ENCODE measurements at regions not wholly inside any gene's neighbourhood (a gene's known extent, or its start where the extent isn't known, plus 50 kb on each side); places are given as distances from the start of the nearest gene placed in this dataset.

- no peak overlapping the region for H2AFZ ChIP-seq (ENCODE audit: control insufficient read depth, low read length)
- no peak for DNase-seq (ENCODE audit: low read depth, low spot score)
- no peaks in the 10 kb centered on the region for H4K20me1 ChIP-seq (ENCODE audit: control insufficient read depth, extremely low read depth, insufficient read depth, low read length)
- H3K9ac ChIP-seq (ENCODE audit: control insufficient read depth, extremely low read depth, insufficient read depth, low read length): no peak overlapping the region
- H3K27me3 ChIP-seq (ENCODE audit: control insufficient read depth, extremely low read depth, insufficient read depth, low read length): no peaks in the 10 kb centered on the region
- FAIRE-seq: peak; percentile 69
- peak overlapping the region; percentile 50 for H3K27ac ChIP-seq (ENCODE audit: control insufficient read depth, insufficient read depth, low read length)
- dilution Hi-C loops (cut with MboI; ENCODE audit: extremely low pct_ligation_motif_present, low sequenced_read_pairs): no loop called here
- H3K4me1 ChIP-seq (ENCODE audit: control insufficient read depth, extremely low read depth, insufficient read depth, low read length): peaks cover 36% of the 10 kb centered on the region
- no peak for TF ChIP-seq EZH2 (IDR thresholded peaks at IDR 0.05; ENCODE audit: low read length)
- no peak for TF ChIP-seq CTCF (optimal IDR thresholded peaks at IDR 0.05 in 1 of 3, IDR thresholded peaks at IDR 0.05 in 1 of 3, conservative IDR thresholded peaks at IDR 0.05 in 1 of 3; ENCODE audit: extremely low read depth in 1 of 3, insufficient read depth in 2 of 3, low read length in 3 of 3)
- H3K4me3 ChIP-seq (ENCODE audit: control insufficient read depth in 2 of 3, extremely low read depth in 1 of 3, insufficient read depth in 2 of 3, low read depth in 1 of 3, low read length in 3 of 3): no peak overlapping the region
- no peaks in the 10 kb centered on the region for H3K36me3 ChIP-seq (ENCODE audit: control insufficient read depth in 2 of 2, extremely low read depth in 1 of 2, insufficient read depth in 2 of 2, low read length in 2 of 2)
- no peaks in the 10 kb centered on the region for H3K9me3 ChIP-seq (ENCODE audit: control insufficient read depth, low read depth, low read length)
- H3K9me1 ChIP-seq (ENCODE audit: control insufficient read depth, extremely low read depth, insufficient read depth, low read length): no peaks in the 10 kb centered on the region
- H3K79me2 ChIP-seq (ENCODE audit: control insufficient read depth, insufficient read depth, low read length): no peaks in the 10 kb centered on the region
- H3K4me2 ChIP-seq (ENCODE audit: control insufficient read depth, extremely low read depth, insufficient read depth, low read depth, low read length): no peak overlapping the region
Measured at GRCh38 chr9:116094846-116095245, 58.7 kb upstream of the PAPPA start.

GRCh38 chr9:116095403-116095802, 58.2 kb upstream of the PAPPA start:
- Histone ChIP-seq H2AFZ (ENCODE audit: control insufficient read depth, low read length) (no peak overlapping the region), H3K79me2 (ENCODE audit: control insufficient read depth, insufficient read depth, low read length) (no peaks in the 10 kb centered on the region), H3K9ac (ENCODE audit: control insufficient read depth, extremely low read depth, insufficient read depth, low read length) (no peak overlapping the region), H3K27ac (ENCODE audit: control insufficient read depth, insufficient read depth, low read length) (peak overlapping the region; percentile 50), H3K4me2 (ENCODE audit: control insufficient read depth, extremely low read depth, insufficient read depth, low read depth, low read length) (no peak overlapping the region), H4K20me1 (ENCODE audit: control insufficient read depth, extremely low read depth, insufficient read depth, low read length) (no peaks in the 10 kb centered on the region), H3K36me3 (ENCODE audit: control insufficient read depth in 2 of 2, extremely low read depth in 1 of 2, insufficient read depth in 2 of 2, low read length in 2 of 2) (no peaks in the 10 kb centered on the region), H3K4me1 (ENCODE audit: control insufficient read depth, extremely low read depth, insufficient read depth, low read length) (peaks cover 42% of the 10 kb centered on the region), H3K4me3 (ENCODE audit: control insufficient read depth in 2 of 3, extremely low read depth in 1 of 3, insufficient read depth in 2 of 3, low read depth in 1 of 3, low read length in 3 of 3) (no peak overlapping the region), H3K9me3 (ENCODE audit: control insufficient read depth, low read depth, low read length) (no peaks in the 10 kb centered on the region), H3K27me3 (ENCODE audit: control insufficient read depth, extremely low read depth, insufficient read depth, low read length) (no peaks in the 10 kb centered on the region), H3K9me1 (ENCODE audit: control insufficient read depth, extremely low read depth, insufficient read depth, low read length) (no peaks in the 10 kb centered on the region)
- dilution Hi-C loops (cut with MboI; ENCODE audit: extremely low pct_ligation_motif_present, low sequenced_read_pairs): no loop called here
- TF ChIP-seq EZH2 (IDR thresholded peaks at IDR 0.05; ENCODE audit: low read length) (no peak), CTCF (optimal IDR thresholded peaks at IDR 0.05 in 1 of 3, IDR thresholded peaks at IDR 0.05 in 1 of 3, conservative IDR thresholded peaks at IDR 0.05 in 1 of 3; ENCODE audit: extremely low read depth in 1 of 3, insufficient read depth in 2 of 3, low read length in 3 of 3) (no peak)
- FAIRE-seq (no peak), DNase-seq (ENCODE audit: low read depth, low spot score) (no peak)
